Keratinocyte (primary cell): ENCODE measurements at regions not wholly inside any gene's neighbourhood (a gene's known extent, or its start where the extent isn't known, plus 50 kb on each side); places are given as distances from the start of the nearest gene placed in this dataset.

Experiments used
- DNase-seq: peaks from one replicate; pipeline ENCODE4 v3.0.0-alpha.2; 2011; ENCODE audit warnings: low read depth, missing footprints, low spot score
- FAIRE-seq: peaks from 2 replicates; lab custom pipeline; 2011; peaks lifted over from hg19 to GRCh38; lab: Jason Lieb, UNC
- H2AFZ ChIP-seq: 2 replicates; pipeline ENCODE4 v1.6.0; 2012; ENCODE audit warnings: low read length, control low read depth, inconsistent platforms; ENCODE audit not compliant: control insufficient read depth
- H3K27ac ChIP-seq: 2 replicates; pipeline ENCODE4 v1.5.1; 2011; ENCODE audit warnings: low read length; ENCODE audit not compliant: control insufficient read depth, insufficient read depth
- H3K27me3 ChIP-seq: 3 replicates; pipeline ENCODE4 v1.6.0; 2011; ENCODE audit warnings: low read length; ENCODE audit not compliant: control insufficient read depth, insufficient read depth; ENCODE audit errors: extremely low read depth
- H3K36me3 ChIP-seq, 2 experiments: 2 replicates in 1 of 2; 3 replicates in 1 of 2; pipeline ENCODE4 v1.5.1; 2011; ENCODE audit warnings: low read length in 2 of 2, mild to moderate bottlenecking in 1 of 2; ENCODE audit not compliant: control insufficient read depth in 2 of 2, insufficient read depth in 2 of 2; ENCODE audit errors: extremely low read depth in 1 of 2
- H3K4me1 ChIP-seq: 3 replicates; pipeline ENCODE4 v1.5.1; 2011; ENCODE audit warnings: low read length; ENCODE audit not compliant: control insufficient read depth, insufficient read depth; ENCODE audit errors: extremely low read depth
- H3K4me2 ChIP-seq: 3 replicates; pipeline ENCODE4 v1.6.0; 2011; ENCODE audit warnings: low read depth, low read length; ENCODE audit not compliant: control insufficient read depth, insufficient read depth; ENCODE audit errors: extremely low read depth
- H3K4me3 ChIP-seq, 3 experiments: fragments of 200-600 bp in 1 of 3; sonication (generic) in 1 of 3; 2 replicates in 2 of 3; 3 replicates in 1 of 3; pipeline ENCODE4 v1.5.1; 2011 to 2016; ENCODE audit warnings: low read length in 3 of 3, mild to moderate bottlenecking in 3 of 3, control low read depth in 2 of 3, inconsistent platforms in 1 of 3, low read depth in 1 of 3, mixed read lengths in 1 of 3, mixed run types in 1 of 3, moderate library complexity in 1 of 3; ENCODE audit not compliant: control insufficient read depth in 2 of 3, insufficient read depth in 2 of 3; ENCODE audit errors: extremely low read depth in 1 of 3
- H3K79me2 ChIP-seq: 2 replicates; pipeline ENCODE4 v1.6.0; 2012; ENCODE audit warnings: low read length; ENCODE audit not compliant: control insufficient read depth, insufficient read depth
- H3K9ac ChIP-seq: 3 replicates; pipeline ENCODE4 v1.6.0; 2011; ENCODE audit warnings: low read length; ENCODE audit not compliant: control insufficient read depth, insufficient read depth; ENCODE audit errors: extremely low read depth
- H3K9me1 ChIP-seq: 3 replicates; pipeline ENCODE4 v1.6.0; 2011; ENCODE audit warnings: low read length; ENCODE audit not compliant: control insufficient read depth, insufficient read depth; ENCODE audit errors: extremely low read depth
- H3K9me3 ChIP-seq: 2 replicates; pipeline ENCODE4 v1.5.1; 2012; ENCODE audit warnings: low read depth, low read length; ENCODE audit not compliant: control insufficient read depth
- H4K20me1 ChIP-seq: 3 replicates; pipeline ENCODE4 v1.6.0; 2011; ENCODE audit warnings: low read length; ENCODE audit not compliant: control insufficient read depth, insufficient read depth; ENCODE audit errors: extremely low read depth
- EZH2 ChIP-seq: IDR thresholded peaks from one replicate; pipeline ENCODE4 v1.6.1; 2012; ENCODE audit warnings: inconsistent platforms, mild to moderate bottlenecking, low read length, moderate library complexity
- dilution Hi-C: fragments of 300-500 bp; cut with MboI; formaldehyde crosslinking; loops from one replicate; pipeline ENCODE4 v1.7.0; 2020; ENCODE audit warnings: low sequenced_read_pairs; ENCODE audit not compliant: extremely low pct_ligation_motif_present
- TF ChIP-seq, protein P1 (sequence below), 3 experiments: IDR thresholded peaks in 1 of 3; conservative IDR thresholded peaks in 1 of 3; optimal IDR thresholded peaks in 1 of 3; 2 replicates in 2 of 3; 3 replicates in 1 of 3; pipeline versions ENCODE3 to v1.5.1; 2011; ENCODE audit warnings: low read length in 3 of 3, mild to moderate bottlenecking in 3 of 3, moderate library complexity in 2 of 3, control low read depth in 1 of 3, inconsistent platforms in 1 of 3; ENCODE audit not compliant: insufficient read depth in 2 of 3; ENCODE audit errors: extremely low read depth in 1 of 3

DNA sequence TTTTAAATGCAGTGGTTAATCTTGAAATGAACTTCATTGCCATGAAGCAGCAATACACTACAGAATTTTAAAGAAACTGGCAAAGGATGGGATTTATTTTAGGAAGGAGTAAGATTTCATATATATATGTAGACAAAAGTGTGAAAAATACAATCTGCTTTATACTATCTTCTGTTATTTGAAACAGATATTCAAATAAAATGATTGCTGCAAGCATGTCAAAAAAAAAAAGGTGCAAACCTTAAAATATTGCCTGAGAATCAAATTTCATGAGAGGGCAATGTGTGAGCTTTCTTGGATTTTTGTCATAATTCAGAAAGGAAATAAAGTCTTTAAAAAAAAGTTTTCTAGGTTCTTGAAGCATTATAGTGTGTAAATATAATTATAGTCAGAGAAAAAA, 705.0 kb upstream of the CDH10 start:
- FAIRE-seq (no peak), DNase-seq (no peak)
- TF ChIP-seq EZH2 = no peak
- TF ChIP-seq, protein P1, sequence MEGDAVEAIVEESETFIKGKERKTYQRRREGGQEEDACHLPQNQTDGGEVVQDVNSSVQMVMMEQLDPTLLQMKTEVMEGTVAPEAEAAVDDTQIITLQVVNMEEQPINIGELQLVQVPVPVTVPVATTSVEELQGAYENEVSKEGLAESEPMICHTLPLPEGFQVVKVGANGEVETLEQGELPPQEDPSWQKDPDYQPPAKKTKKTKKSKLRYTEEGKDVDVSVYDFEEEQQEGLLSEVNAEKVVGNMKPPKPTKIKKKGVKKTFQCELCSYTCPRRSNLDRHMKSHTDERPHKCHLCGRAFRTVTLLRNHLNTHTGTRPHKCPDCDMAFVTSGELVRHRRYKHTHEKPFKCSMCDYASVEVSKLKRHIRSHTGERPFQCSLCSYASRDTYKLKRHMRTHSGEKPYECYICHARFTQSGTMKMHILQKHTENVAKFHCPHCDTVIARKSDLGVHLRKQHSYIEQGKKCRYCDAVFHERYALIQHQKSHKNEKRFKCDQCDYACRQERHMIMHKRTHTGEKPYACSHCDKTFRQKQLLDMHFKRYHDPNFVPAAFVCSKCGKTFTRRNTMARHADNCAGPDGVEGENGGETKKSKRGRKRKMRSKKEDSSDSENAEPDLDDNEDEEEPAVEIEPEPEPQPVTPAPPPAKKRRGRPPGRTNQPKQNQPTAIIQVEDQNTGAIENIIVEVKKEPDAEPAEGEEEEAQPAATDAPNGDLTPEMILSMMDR (optimal IDR thresholded peaks at IDR 0.05 in 1 of 3, IDR thresholded peaks at IDR 0.05 in 1 of 3, conservative IDR thresholded peaks at IDR 0.05 in 1 of 3; ENCODE audit: extremely low read depth in 1 of 3, insufficient read depth in 2 of 3, low read length in 3 of 3) = no peak
- Histone ChIP-seq H3K9me1 (no peaks in the 10 kb centered on the region), H3K4me2 (no peak overlapping the region), H2AFZ (no peak overlapping the region), H3K27ac (no peak overlapping the region), H4K20me1 (no peaks in the 10 kb centered on the region), H3K36me3 (no peaks in the 10 kb centered on the region), H3K4me3 (no peak overlapping the region), H3K4me1 (no peaks in the 10 kb centered on the region), H3K9me3 (no peaks in the 10 kb centered on the region), H3K9ac (no peak overlapping the region), H3K79me2 (no peaks in the 10 kb centered on the region), H3K27me3 (no peaks in the 10 kb centered on the region)
- dilution Hi-C loops = no loop called here

DNA sequence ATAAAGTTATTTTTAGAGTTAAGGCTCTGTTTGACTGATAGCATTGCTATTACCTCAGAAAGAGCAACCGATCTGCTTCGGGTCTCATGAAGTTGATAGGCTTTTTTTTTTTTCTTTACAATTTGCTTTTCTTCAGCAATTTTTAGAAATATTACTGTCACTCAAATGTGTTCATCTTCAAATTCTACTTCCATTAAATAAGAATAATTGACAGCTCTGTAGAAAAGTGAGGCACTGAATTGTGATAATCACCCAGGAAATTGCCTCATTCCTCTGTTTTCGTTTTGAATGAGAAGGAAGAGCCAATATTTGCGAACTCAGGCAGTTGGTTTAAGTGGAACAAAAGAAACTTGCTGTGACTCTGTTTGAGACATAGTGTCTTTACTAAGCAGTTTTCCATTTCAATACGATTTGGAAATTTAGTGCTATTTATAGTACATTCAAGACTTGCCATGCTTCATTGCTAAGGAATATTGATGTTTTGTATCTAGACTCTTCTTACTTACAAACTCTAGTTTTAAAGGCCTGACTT, 700.5 kb upstream of the CDH10 start:
- Histone ChIP-seq H3K27me3 (no peaks in the 10 kb centered on the region), H3K4me3 (no peak overlapping the region), H3K9me3 (no peaks in the 10 kb centered on the region), H2AFZ (no peak overlapping the region), H4K20me1 (no peaks in the 10 kb centered on the region), H3K9ac (no peak overlapping the region), H3K36me3 (no peaks in the 10 kb centered on the region), H3K4me1 (no peaks in the 10 kb centered on the region), H3K79me2 (no peaks in the 10 kb centered on the region), H3K4me2 (no peak overlapping the region), H3K9me1 (no peaks in the 10 kb centered on the region), H3K27ac (no peak overlapping the region)
- dilution Hi-C loops = no loop called here
- no peak for FAIRE-seq
- TF ChIP-seq EZH2 = no peak
- TF ChIP-seq, protein P1 (optimal IDR thresholded peaks at IDR 0.05 in 1 of 3, IDR thresholded peaks at IDR 0.05 in 1 of 3, conservative IDR thresholded peaks at IDR 0.05 in 1 of 3; ENCODE audit: extremely low read depth in 1 of 3, insufficient read depth in 2 of 3, low read length in 3 of 3) = no peak
- no peak for DNase-seq
